Skin of body (tissue), 1 donor: ENCODE measurements at regions not wholly inside any gene's neighbourhood (a gene's known extent, or its start where the extent isn't known, plus 50 kb on each side); places are given as distances from the start of the nearest gene placed in this dataset.
"Not testable (repeated sequence)": the region's sequence is repeated elsewhere in the genome, so short reads cannot be mapped to it uniquely, and the experiment has no call there.

ENCODE experiments used
- DNase-seq: peaks from one replicate; lab custom pipeline; 2025; lab: John Stamatoyannopoulos, UW

DNA sequence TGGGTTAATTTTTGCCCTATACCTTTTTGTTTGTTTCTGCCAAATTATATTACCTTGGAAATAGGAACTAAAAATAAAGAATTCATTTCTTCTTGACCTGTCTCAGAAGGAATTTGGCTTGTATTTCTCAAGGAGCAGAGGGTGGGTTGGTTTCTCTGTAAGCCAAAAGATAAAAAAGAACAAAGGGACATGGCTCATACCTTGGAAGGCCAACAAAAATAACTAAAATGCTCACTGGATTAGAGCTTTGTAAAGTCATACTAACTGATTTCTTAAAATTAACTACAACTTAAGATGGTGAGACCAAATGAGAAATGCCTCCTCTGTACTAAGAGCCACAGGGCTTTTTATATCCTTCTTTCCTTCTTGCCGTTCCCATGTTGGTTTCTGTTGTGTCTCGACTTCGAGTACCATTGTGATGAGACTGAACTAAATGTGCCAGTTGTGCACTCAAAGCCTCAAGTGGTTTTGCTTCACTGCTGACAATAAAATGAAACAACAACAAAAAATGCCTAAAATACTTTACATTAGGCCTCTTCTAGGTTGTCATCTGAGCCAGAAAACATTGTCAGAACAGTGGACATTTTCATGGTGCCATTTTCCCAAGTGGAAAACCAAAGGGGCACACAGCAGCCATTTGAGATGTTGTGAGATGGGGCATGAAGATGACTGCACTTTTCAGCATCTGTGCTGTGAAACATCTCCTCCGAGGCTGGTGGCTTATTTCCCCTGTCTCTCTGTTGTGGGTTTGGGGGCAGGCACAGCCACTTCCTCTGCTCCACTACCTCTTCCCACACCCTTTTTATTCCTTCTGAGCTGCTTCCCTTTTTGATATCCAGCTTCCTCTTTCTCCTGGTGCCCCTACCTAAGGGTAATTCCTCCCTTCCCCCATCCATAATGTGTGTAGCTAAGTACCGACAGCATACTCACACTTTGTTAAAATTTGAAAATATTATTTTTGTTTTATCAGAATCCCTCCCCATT lies 51.8 kb upstream of the AGR3 start:
- DNase-seq, result no peak

DNA sequence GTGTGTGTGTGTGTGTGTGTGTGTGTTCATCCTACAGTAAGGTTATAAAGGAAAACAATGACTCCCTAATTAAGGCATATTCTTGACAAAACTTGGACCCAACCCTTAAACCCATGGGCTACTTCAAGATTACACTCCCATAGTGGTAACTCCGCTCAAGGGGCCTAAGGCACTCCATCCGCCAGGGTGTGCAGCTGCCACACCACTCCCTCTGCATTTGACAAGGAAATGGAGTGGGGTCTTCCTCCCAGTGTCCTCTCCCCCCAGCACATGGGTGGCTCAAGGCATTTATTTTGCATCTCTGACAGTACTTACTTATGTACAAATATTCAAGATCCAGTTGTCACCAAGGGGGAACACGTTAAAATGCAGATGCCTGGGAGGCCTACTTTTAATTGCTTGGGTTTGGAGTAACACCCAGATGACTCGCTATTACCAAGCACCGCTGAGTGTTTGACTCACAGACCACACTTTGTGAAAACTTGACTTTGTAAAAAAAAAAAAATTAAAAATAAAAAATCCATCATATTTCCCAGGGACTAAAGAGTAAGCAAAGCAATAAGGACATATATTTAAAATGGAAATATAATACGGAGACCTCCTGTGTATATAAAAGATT lies 53.0 kb upstream of the AGR3 start:
- DNase-seq, result no peak

DNA sequence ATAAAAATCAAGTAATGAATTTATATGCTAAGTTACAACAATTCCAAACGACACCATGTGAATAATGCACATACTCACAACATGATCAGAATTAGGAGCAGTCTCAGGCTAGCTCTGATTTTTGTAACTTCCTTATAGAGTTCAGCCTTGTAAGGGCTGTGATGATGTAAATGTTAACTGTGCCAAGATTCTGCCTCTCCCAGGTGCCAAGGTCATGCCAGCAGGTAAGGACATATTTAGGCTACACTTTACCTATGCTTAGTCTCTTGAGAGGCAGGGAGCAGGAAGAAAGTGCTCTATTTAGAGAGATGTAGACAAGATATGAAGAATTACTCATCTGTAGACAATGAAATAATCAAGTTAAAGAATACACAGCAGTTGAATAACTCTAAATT lies 53.6 kb upstream of the AGR3 start:
- DNase-seq, result no peak

DNA sequence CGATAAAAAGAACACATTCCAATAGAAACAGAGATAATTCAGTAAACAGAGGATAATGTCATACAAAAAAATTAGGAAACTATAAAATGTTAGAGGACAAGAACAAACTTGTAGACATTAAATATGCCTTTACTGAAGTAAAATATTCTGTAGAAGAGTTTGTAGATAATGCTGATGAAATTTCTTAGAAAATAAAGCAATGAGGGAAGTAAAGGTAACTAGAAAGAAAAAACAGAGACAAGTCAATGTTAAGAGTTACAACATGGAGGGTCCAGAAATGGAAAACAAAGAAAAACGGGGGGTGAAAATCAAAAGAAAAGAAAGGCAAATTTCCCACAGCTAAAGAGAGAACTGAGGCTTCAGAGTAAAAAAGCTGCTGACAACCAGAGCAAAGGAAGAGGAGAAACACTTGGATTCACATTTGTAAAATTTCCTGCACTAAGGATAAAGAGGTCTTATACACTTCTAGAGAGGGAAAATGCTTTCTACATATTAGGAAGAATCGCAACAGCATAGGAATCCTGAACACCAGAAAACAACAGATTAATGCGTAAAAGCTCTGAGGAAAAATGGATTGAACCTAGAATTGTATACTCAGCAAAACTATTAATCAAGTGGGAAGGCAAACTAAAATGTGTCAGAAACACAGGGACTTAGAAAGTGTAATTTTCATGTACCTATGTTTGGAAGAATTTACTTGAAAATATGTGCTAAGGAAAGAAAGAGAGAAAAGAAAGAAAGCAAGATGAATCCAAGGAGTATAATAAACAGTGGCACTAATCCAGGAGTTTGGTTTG lies 55.0 kb upstream of the AGR3 start:
- DNase-seq, result no peak

DNA sequence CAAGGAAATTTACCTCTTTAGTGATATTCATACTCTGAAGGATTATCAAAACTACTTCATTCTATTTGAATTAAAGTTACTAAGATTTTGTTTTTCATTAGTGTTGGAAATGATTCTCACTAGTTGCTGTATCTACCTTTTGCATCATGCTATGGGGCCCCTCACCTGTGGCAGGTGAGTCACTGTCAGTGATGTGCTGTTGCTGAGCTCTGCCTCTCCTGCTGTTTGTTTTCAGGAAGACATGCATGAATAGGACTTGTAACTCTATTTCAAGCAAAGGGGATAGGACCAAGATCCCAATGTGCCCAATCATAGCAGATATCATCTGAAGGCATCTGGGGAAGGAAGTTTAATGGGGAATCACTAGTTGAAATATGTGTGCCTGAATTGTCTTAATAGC lies 57.4 kb upstream of the AGR3 start:
- DNase-seq, result no peak

DNA sequence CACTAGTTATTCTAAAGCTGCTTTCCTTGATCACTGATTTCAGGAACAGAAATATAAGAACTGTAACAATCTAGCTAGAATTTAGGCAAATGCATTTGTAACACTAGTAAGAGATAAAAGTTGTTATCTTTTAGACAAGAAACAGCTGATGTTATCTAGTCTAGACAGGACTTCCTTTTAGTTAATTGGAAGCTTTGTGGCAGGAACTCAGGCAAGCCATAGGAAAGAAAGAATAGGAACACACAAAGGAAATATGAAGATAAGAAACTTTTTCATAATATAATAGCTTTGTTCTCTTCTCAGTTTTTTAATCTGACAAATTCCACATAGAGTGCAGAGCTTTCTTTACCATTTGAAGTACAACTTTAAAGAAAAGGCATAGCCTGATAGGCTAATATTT lies 59.0 kb upstream of the AGR3 start:
- DNase-seq, result no peak

DNA sequence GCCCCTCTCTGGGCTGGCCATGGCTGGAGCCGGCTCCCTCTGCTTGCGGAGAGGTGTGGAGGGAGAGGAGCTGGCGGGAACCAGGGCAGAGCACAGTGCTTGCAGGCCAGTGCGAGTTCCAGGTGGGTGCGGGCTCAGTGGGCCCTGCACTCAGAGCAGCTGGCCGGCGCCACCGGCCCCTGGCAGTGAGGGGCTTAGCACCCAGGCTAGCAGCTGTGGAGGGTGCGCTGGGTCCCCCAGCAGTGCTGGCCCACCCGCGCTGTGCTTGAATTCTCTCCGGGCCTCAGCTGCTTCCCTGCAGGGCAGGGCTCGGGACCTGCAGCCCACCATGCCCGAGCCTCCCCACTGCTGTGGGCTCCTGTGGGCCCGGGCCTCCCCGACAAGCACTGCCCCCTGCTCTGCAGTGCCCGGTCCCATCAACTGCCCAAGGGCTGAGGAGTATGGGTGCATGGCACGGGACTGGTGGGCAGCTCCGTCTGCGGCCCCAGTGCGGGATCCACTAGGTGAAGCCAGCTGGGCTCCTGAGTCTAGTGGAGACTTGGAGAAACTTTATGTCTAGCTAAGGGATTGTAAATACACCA lies 61.2 kb upstream of the AGR3 start:
- no peak for DNase-seq

DNA sequence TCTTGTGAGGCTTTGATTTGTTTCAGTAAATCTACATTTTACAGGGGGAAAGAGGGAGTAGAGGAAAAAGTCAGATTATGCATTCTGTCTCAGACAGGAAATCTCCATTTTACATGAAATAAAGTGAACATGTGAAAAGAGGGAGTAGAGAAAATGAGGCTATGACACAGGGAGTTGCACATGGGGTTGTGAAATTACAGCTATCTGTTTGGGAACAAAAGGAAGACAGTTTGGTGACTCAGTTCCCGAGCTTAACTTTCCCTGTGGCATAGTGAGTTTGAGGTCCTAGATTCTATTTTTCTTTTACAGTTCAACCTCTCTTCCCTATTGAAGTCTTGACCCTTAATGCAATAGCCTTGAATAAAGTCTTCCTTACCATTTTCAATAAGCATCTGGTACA lies 63.2 kb upstream of the AGR3 start:
- no peak for DNase-seq

DNA sequence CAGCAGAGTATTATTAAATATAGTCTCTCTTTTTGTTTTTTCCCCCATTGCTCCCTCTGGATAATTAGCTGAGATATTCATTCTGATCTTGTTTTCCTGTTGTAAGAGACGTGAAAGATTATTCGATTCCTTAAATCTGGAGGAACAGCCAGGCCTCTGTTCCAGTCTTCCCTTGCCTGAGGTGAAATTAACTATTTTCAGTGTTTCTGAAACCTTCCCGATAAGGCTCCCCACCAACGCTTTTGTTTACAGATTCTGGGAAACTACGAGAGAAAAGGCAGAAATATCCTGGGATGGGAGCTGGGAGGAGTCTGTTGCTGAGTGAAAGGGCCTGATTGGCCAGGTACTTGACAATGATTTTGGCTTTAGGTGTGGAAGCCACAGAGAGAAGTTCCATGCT lies 63.6 kb upstream of the AGR3 start:
- DNase-seq, result no peak

DNA sequence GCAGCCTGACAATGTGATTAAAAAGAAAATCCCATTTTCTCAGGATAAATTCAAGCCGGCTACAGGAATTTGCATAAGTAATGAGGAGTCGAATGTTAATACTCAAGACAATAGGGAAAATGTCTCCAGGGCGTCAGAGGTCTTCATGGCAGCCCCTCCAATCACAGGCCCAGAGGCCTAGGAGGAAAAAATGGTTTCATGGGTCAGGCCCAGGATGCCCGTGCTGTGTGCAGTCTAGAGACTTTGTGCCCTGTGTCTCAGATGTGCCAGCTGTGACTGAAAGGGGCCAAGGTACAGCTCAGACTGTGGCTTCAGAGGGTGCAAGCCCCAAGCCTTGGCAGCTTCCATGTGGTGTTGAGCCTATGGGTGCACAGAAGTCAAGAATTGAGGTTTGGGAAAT lies 66.3 kb upstream of the AGR3 start:
- DNase-seq, result not testable (repeated sequence)

DNA sequence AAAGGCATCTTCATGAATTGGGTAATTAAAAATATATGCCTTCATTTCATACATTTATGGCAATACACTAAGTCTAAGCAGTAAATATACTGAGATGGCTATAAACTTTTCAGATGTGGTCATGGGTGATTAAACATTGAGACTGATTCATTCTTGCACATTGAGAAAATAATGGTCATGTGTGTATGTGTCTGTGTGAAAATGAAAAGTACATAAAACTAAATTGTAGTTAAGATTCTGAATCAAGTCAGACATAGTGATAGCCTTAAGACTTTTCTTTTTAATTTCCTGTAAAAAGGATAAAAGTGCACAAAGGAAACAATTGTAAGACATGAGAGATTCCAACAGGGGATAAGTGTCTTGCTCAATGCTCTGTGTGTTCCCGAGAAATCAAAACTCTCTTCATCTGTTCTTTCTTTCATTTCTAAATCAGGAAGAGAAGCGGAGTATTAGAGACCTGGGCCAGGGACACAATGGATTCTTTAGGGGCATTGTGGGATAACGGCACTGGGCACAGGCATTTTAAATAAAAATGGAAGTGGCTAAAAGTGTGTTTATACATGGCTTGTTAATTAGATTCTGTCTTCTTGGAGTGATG lies 69.8 kb upstream of the AGR3 start:
- DNase-seq, result peak; percentile 10

DNA sequence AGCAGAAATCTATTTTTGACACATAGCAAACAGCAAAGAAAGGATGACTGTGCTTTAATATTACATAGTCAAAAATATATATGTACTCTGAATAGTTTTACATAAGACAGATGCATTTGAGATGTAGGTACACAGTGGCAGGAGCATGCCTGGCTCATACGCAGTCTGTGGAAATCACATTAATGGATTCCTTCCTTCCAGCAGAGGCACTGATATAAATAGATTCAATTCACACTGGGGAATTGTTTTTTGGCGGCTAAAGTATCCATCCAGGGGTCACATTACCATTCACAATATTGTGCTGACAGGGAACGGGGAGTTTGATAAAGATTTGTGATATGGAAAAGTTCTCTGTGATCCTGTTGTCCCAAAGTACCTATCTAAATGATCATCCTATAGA lies 72.5 kb upstream of the AGR3 start:
- DNase-seq, result no peak

DNA sequence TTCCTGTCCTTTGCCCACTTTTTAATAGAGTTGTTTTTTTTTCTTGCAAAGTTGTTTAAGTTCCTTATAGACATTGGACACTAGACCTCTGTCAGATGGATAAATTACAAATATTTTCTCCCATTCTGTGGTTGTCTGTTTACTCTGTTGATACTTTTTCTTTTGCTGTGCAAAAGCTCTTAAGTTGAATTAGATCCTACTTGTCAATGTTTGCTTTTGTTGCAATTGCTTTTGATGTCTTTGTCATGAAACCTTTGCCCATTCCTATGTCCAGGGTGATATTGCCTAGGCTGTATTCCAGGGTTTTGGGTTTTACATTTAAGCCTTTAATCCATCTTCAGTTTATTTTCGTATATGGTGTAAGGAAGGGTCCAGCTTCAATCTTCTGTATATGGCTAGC lies 76.9 kb upstream of the AGR3 start:
- DNase-seq, result no peak

DNA sequence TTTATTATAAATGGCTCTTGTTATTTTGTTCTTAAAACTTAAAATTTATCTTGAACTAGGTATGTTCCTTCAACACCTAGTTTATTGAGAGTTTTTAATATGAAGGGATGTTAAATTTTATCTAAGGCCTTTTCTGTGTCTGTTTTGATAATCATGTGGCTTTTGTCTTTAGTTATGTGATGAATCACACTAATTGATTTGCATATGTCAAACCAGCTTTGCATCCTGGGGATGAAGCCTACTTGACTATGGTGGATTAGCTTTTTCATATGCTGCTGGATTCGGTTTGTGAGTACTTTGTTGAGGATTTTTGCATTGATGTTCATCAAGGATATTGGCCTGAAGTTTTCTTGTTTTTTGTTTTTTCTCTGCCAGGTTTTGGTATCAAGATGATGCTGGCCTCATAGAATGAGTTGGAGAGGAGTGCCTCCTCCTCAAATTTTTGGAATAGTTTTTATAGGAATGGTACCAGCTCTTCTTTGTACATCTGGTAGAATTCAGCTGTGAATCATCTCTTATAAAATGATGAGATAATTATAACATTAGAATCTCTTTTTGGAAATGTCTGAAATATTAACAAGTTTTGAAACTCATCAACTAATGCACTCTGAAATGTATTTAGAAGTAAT lies 78.7 kb upstream of the AGR3 start:
- DNase-seq, result no peak

DNA sequence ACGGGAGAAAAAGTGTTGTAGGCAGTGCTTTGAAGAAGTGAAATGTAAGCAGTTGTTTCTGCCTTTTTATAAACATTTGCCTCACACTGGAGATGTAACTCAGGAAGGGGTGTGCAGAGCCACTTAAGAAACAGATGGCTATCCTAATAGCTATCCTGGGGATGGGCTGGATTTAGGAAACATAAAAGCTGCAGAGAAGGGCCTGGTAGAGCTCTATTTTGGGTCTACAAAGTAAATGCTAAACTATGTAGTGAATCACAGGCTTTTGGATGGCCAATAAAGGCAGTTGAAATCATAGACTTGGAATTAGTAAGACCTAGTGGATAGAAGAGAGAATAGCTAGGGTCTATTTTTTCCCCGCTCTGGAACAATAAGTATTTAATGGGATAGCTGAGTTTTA lies 79.9 kb upstream of the AGR3 start:
- DNase-seq, result peak; percentile 54

DNA sequence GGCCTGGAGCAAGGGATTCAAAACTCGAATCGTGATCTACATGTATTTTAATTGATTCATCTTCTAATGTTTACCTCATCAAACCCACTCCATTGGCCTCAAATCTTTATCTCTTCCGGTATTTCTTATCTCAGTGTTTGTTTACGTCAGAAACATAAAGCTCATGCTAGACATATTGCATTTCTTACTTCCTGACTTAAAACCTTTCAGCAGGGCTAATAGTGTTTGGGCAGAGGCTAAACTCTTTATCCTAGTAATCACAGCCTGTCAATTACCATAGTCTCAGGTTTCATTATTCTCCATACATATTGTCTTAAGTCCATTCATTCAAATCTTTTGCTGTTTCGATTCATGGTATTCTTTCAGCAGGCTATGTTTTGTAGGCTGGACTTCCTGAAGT lies 81.3 kb upstream of the AGR3 start:
- no peak for DNase-seq

DNA sequence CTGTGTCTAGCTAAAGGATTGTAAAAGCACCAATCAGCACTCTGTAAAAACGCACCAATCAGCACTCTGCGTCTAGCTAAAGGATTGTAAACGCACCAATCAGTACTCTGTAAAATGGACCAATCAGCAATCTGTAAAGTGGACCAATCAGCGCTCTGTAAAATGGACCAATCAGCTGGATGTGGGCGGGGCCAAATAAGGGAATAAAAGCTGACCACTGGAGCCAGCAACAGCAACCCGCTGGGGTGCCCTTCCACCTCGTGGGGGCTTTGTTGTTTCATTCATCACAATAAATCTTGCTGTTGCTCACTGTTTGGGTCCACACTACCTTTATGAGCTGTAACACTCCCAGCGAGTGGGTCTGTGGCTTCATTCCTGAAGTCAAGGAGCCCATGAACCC lies 83.9 kb upstream of the AGR3 start:
- DNase-seq, result not testable (repeated sequence)

DNA sequence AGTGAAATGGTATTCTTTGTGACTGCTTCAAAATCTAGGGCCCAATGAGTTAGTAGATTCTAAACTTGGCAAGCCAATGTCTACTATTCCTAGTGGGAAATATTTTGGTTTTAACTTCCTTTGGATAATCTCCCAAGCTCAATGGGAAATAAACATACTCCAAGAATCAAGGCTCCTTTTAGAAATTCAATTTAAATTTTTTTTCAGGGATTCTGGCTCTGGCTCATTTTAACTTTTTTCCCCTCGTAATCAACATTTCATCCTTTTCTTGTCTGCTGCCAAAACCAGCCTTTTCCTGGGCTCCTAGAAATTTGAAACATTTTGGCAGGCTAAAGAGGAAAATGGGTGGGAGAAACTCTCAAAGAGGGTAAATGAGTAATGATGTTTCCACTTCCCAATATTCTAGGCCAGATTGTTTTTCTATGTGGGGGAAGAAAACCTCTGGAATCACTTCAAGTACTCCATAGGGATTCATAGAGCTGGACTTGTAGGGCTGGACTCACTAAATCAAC lies 85.6 kb upstream of the AGR3 start:
- peak; percentile 81 for DNase-seq

DNA sequence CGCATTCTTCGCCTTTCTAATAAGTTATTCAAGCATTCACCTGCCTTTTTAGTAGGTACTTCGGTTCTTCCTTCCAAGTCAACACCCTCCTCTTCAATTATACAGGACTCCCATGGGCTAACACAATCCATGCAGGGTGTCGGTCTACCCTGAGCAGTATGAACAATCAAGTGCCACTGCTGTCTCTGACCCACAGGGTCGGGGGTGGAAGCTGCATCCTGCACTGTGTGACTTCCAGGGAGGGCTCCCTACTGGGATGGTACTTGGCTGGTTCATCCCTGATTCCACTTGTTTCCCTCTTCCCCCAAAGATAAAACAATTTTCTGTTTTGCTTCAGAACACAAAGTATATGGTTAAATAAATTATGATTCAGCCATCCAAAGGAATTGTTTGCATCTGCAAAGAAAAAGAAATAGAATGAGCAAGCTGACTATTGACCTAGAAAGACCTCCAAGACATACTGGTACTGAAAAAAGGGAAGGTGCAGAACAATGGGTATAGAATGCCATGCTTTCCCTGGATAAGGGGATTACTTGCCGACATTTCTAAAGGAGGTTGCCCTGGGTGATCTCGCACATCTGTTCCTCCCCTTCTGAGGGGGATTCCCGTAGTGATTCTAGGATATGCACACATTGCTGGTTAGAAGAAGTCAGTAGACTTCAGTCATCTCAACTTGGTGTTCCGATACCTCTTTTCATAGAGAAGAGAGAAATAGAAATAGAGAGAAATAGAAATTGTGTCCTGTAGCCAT lies 89.1 kb upstream of the AGR3 start:
- DNase-seq, result no peak

DNA sequence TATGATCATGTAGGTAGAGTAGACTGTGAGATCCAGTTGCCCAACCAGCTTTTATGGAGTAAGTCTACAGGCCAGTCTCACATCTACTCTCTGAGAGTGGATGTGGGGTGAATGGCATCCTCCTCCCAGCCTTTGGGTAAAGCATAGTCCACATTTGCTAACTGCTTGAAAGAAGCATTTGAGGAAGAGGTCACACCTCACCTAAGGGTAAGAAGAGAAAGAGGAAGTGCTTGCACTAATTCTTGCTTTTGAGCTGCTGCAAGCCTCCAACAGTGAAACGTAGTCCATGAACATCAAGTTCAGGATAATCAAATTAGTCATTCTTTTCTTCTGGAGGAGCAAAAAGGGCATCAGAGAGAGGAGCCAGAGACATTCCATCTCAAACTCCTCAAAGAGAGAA lies 93.9 kb upstream of the AGR3 start:
- no peak for DNase-seq
